Esophagus squamous epithelium (tissue), 5 donors: ENCODE measurements at regions not wholly inside any gene's neighbourhood (a gene's known extent, or its start where the extent isn't known, plus 50 kb on each side); places are given as distances from the start of the nearest gene placed in this dataset.

Experiments used
- DNase-seq: peaks from one replicate; lab custom pipeline; 2025; lab: John Stamatoyannopoulos, UW
- H3K27ac ChIP-seq, 4 donors: fragments of 200-600 bp; sonication (generic); one replicate each; pipeline ENCODE4 v1.5.1; 2016 to 2019; ENCODE audit warnings: mild to moderate bottlenecking in 1 of 4
- H3K27me3 ChIP-seq, 4 donors: fragments of 200-600 bp; sonication (generic); 1 replicate in 3 of 4; 2 replicates in 1 of 4; pipeline versions ENCODE4 v1.5.1 to v1.6.0; 2017 to 2021; ENCODE audit warnings: antibody characterized with exemption in 1 of 4
- H3K36me3 ChIP-seq, 3 donors: fragments of 200-600 bp; sonication (generic); one replicate each; pipeline ENCODE4 v1.5.1; 2016 to 2019
- H3K4me1 ChIP-seq, 3 donors: fragments of 200-600 bp; sonication (generic); one replicate each; pipeline ENCODE4 v1.5.1; 2017 to 2019
- H3K4me3 ChIP-seq, 4 donors: fragments of 200-600 bp; sonication (generic); 1 replicate in 3 of 4; 2 replicates in 1 of 4; pipeline ENCODE4 v1.5.1; 2016 to 2019; ENCODE audit warnings: mild to moderate bottlenecking in 2 of 4, moderate library complexity in 1 of 4
- H3K9me3 ChIP-seq, 3 donors: fragments of 200-600 bp; sonication (generic); one replicate each; pipeline ENCODE4 v1.5.1; 2016 to 2019
- CTCF ChIP-seq, 6 experiments: fragments of 450-650 bp in 4 of 6; fragments of 200-600 bp in 2 of 6; sonication (generic) in 2 of 6; IDR thresholded peaks; one replicate each; pipeline ENCODE4 v1.5.1; 2016 to 2019; ENCODE audit warnings: antibody characterized with exemption in 6 of 6, mild to moderate bottlenecking in 4 of 6, moderate library complexity in 4 of 6
- POLR2A ChIP-seq, 4 donors: fragments of 450-650 bp; IDR thresholded peaks; one replicate each; pipeline ENCODE4 v1.6.1; 2017; ENCODE audit warnings: antibody characterized with exemption in 4 of 4, mild to moderate bottlenecking in 4 of 4, moderate library complexity in 3 of 4
- WGBS, 2 donors: methylation state at CpG; one replicate each; pipeline ENCODE4 v1.1.5; 2018; 5-methylcytosine and 5-hydroxymethylcytosine counted together
- intact Hi-C: fragments of 100-400 bp; cut with DNase I; formaldehyde crosslinking; loops from one replicate; pipeline ENCODE4 v1.15.0; 2022
- donor health status: DM: yes; HTN: yes; CAD: no.

- Histone ChIP-seq H3K36me3 (no peaks in the 10 kb centered on the region), H3K27ac (no peak overlapping the region), H3K27me3 (no peaks in the 10 kb centered on the region), H3K9me3 (no peaks in the 10 kb centered on the region), H3K4me3 (no peak overlapping the region), H3K4me1 (no peaks in the 10 kb centered on the region)
- intact Hi-C loops, result no loop called here
- no peak for DNase-seq
- TF ChIP-seq CTCF (IDR thresholded peaks at IDR 0.05), result no peak
- TF ChIP-seq POLR2A (IDR thresholded peaks at IDR 0.05), result no peak
Observed at GRCh38 chr13:79267560-79267959, 138.5 kb downstream of the RBM26 start.

DNA sequence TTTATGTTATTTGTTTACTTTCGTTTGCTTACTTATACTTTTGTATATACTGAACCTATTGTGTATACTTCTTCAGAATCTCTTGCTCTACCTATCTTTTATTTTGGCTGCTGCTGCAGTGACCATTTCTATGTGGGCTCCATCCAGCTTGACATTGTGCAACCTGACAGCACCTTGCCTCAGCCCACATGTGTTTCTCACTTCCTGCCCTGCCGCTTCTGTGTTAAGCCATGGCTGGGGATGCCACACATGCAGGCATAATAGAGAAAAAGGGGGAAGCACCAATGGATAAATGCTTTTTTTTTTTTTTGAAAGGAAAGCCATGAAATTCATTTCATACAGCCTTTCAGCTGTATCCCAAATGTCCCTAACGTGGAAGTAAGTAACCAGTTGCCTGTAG is 147.6 kb downstream of the RBM26 start:
- Histone ChIP-seq H3K27me3 (no peaks in the 10 kb centered on the region), H3K4me1 (no peaks in the 10 kb centered on the region), H3K27ac (no peak overlapping the region), H3K4me3 (no peak overlapping the region), H3K9me3 (no peaks in the 10 kb centered on the region), H3K36me3 (no peaks in the 10 kb centered on the region)
- intact Hi-C loops, result no loop called here
- WGBS, 2 donors, result 45 to 51% methylated on average over 3 of the region's 3 CpGs
- TF ChIP-seq CTCF (IDR thresholded peaks at IDR 0.05) (no peak), POLR2A (IDR thresholded peaks at IDR 0.05) (no peak)
- DNase-seq, result no peak

DNA sequence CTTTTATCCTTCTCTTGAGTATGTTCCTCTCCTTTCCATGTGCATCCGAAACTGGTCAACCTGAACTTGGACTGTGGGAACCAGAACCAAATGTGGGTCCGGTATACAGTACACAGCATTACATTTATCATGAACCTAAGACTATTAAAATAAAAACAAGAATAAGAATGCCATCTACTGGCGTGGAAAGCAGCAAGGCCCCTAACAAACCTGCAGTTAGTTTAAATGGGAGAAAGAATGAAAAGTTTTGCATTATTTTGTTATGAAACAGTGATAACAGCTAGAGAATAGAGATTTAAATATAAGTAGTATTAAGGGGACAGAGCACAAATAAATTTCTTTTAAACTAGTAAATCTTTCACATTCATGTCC is 159.5 kb downstream of the RBM26 start:
- intact Hi-C loops, result no loop called here
- TF ChIP-seq CTCF (IDR thresholded peaks at IDR 0.05), result no peak
- no peak for TF ChIP-seq POLR2A (IDR thresholded peaks at IDR 0.05)
- Histone ChIP-seq H3K4me1 (no peaks in the 10 kb centered on the region), H3K9me3 (no peaks in the 10 kb centered on the region), H3K36me3 (no peaks in the 10 kb centered on the region), H3K4me3 (no peak overlapping the region), H3K27ac (no peak overlapping the region), H3K27me3 (no peaks in the 10 kb centered on the region)
- DNase-seq, result no peak
- WGBS, 2 donors, result 51 to 54% methylated on average over 3 of the region's 3 CpGs

GRCh38 chr13:79245937-79246577 is 160.0 kb downstream of the RBM26 start:
- no peak for TF ChIP-seq POLR2A (IDR thresholded peaks at IDR 0.05)
- TF ChIP-seq CTCF (IDR thresholded peaks at IDR 0.05), result no peak
- Histone ChIP-seq H3K4me3 (no peak overlapping the region), H3K4me1 (no peaks in the 10 kb centered on the region), H3K27ac (no peak overlapping the region), H3K36me3 (no peaks in the 10 kb centered on the region), H3K9me3 (no peaks in the 10 kb centered on the region), H3K27me3 (no peaks in the 10 kb centered on the region)
- DNase-seq, result no peak
- intact Hi-C loops, result no loop called here
- 41 to 54% methylated on average over 7 to 8 of the region's 8 CpGs for WGBS, 2 donors

DNA sequence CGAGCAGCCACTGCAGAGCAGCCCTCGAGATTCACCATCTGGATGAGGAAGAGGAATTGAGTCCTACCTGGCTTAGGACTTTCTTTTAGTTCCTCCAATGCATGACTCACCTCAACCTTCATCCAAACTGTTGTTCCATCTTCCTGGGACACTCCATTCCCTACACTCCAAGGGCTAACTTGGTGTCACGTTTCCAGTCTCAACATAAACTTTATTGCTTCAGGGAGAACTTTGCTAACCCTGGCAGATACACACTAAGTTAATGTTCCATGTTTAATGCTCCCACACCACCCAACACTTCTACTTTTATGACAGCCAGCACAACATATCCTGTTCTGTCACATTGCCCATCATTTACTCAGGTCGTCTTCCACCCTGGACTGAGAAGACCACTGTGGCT is 164.4 kb downstream of the RBM26 start:
- Histone ChIP-seq H3K27me3 (no peaks in the 10 kb centered on the region), H3K27ac (no peak overlapping the region), H3K4me1 (no peaks in the 10 kb centered on the region), H3K4me3 (no peak overlapping the region), H3K36me3 (no peaks in the 10 kb centered on the region), H3K9me3 (no peaks in the 10 kb centered on the region)
- no peak for DNase-seq
- 35 to 47% methylated on average over 4 of the region's 4 CpGs for WGBS, 2 donors
- TF ChIP-seq POLR2A (IDR thresholded peaks at IDR 0.05) (no peak), CTCF (IDR thresholded peaks at IDR 0.05) (no peak)
- intact Hi-C loops, result no loop called here
